Mesenchymal stem cell (in vitro differentiated cells and primary cell): ENCODE measurements at regions not wholly inside any gene's neighbourhood (a gene's known extent, or its start where the extent isn't known, plus 50 kb on each side); places are given as distances from the start of the nearest gene placed in this dataset.
"Not testable (repeated sequence)": the region's sequence is repeated elsewhere in the genome, so short reads cannot be mapped to it uniquely, and the experiment has no call there.

Source experiments
- DNase-seq: peaks from one replicate; pipeline ENCODE4 v3.0.0-alpha.2; 2013
- H2AFZ ChIP-seq: one replicate; pipeline ENCODE4 v1.6.1; 2013; ENCODE audit warnings: low read depth, mild to moderate bottlenecking, control low read depth, inconsistent platforms, low read length, moderate library complexity
- H2AK5ac ChIP-seq: 2 replicates; pipeline ENCODE4 v1.6.1; 2013; ENCODE audit warnings: low read length, moderate library complexity, mild to moderate bottlenecking, inconsistent platforms; ENCODE audit not compliant: severe bottlenecking
- H2BK120ac ChIP-seq: one replicate; pipeline ENCODE4 v1.6.1; 2013; ENCODE audit warnings: low read depth, mild to moderate bottlenecking, inconsistent platforms, low read length, moderate library complexity
- H2BK12ac ChIP-seq, 2 experiments: one replicate each; pipeline ENCODE4 v1.6.1; 2013; ENCODE audit warnings: inconsistent platforms in 2 of 2, low read length in 2 of 2, mild to moderate bottlenecking in 2 of 2, moderate library complexity in 2 of 2, control low read depth in 1 of 2
- H2BK15ac ChIP-seq: one replicate; pipeline ENCODE4 v1.6.1; 2013; ENCODE audit warnings: mild to moderate bottlenecking, low read depth, inconsistent platforms; ENCODE audit not compliant: poor library complexity, severe bottlenecking
- H2BK5ac ChIP-seq: 2 replicates; pipeline ENCODE4 v1.6.1; 2013; ENCODE audit warnings: low read depth, mild to moderate bottlenecking, low read length, control low read depth, inconsistent platforms; ENCODE audit not compliant: poor library complexity, severe bottlenecking
- H3K14ac ChIP-seq, 2 experiments: one replicate each; pipeline ENCODE4 v1.6.1; 2013; ENCODE audit warnings: inconsistent platforms in 2 of 2, low read length in 2 of 2, control low read depth in 1 of 2, mild to moderate bottlenecking in 1 of 2, moderate library complexity in 1 of 2
- H3K18ac ChIP-seq, 2 experiments: one replicate each; pipeline ENCODE4 v1.6.1; 2013; ENCODE audit warnings: inconsistent platforms in 2 of 2, low read length in 2 of 2, control low read depth in 1 of 2, low read depth in 1 of 2, mild to moderate bottlenecking in 1 of 2
- H3K23ac ChIP-seq, 2 experiments: one replicate each; pipeline ENCODE4 v1.6.1; 2013; ENCODE audit warnings: inconsistent platforms in 2 of 2, low read length in 2 of 2, mild to moderate bottlenecking in 2 of 2, moderate library complexity in 2 of 2, control low read depth in 1 of 2
- H3K27ac ChIP-seq: 2 replicates; pipeline ENCODE4 v1.5.1; 2013; ENCODE audit warnings: mild to moderate bottlenecking, moderate library complexity, low read length, control low read depth, inconsistent platforms; ENCODE audit not compliant: poor library complexity, severe bottlenecking
- H3K27me3 ChIP-seq, 2 experiments: 2 replicates each; pipeline versions ENCODE4 v1.6.1 to v1.7.0; 2013; ENCODE audit warnings: low read length in 2 of 2, mild to moderate bottlenecking in 2 of 2, moderate library complexity in 2 of 2, control low read depth in 1 of 2, inconsistent platforms in 1 of 2; ENCODE audit not compliant: control insufficient read depth in 1 of 2, insufficient read depth in 1 of 2
- H3K36me3 ChIP-seq, 2 experiments: 2 replicates each; pipeline versions ENCODE4 v1.6.1 to v1.7.0; 2013; ENCODE audit warnings: low read length in 2 of 2, control low read depth in 1 of 2, inconsistent platforms in 1 of 2, low read depth in 1 of 2, mild to moderate bottlenecking in 1 of 2; ENCODE audit not compliant: insufficient read depth in 2 of 2, control insufficient read depth in 1 of 2
- H3K4ac ChIP-seq, 2 experiments: one replicate each; pipeline ENCODE4 v1.6.1; 2013; ENCODE audit warnings: inconsistent platforms in 2 of 2, low read length in 2 of 2, mild to moderate bottlenecking in 2 of 2, moderate library complexity in 2 of 2, control low read depth in 1 of 2, low read depth in 1 of 2
- H3K4me1 ChIP-seq: 2 replicates; pipeline ENCODE4 v1.6.1; 2013; ENCODE audit warnings: low read depth, low read length, control low read depth; ENCODE audit not compliant: control insufficient read depth, insufficient read depth
- H3K4me2 ChIP-seq: 2 replicates; pipeline ENCODE4 v1.6.1; 2013; ENCODE audit warnings: low read length, mild to moderate bottlenecking, inconsistent platforms; ENCODE audit not compliant: poor library complexity, severe bottlenecking
- H3K4me3 ChIP-seq, 2 experiments: 2 replicates each; pipeline versions ENCODE4 v1.5.1 to v1.7.0; 2013; ENCODE audit warnings: low read length in 2 of 2, mild to moderate bottlenecking in 2 of 2, control low read depth in 1 of 2, low read depth in 1 of 2; ENCODE audit not compliant: insufficient read depth in 1 of 2
- H3K79me1 ChIP-seq: replicated peaks from 2 replicates; pipeline ENCODE4 v1.6.1; 2013; ENCODE audit warnings: mild to moderate bottlenecking, control low read depth, low read length, inconsistent platforms; ENCODE audit not compliant: poor library complexity, severe bottlenecking
- H3K9ac ChIP-seq: 2 replicates; pipeline ENCODE4 v1.7.0; 2013; ENCODE audit warnings: mild to moderate bottlenecking, low read length, moderate library complexity
- H3K9me3 ChIP-seq: 2 replicates; pipeline ENCODE4 v1.7.0; 2013; ENCODE audit warnings: mild to moderate bottlenecking, low read length; ENCODE audit not compliant: control insufficient read depth
- H4K8ac ChIP-seq: one replicate; pipeline ENCODE4 v1.6.1; 2013; ENCODE audit warnings: inconsistent platforms, mild to moderate bottlenecking, low read length, moderate library complexity
- H4K91ac ChIP-seq: one replicate; pipeline ENCODE4 v1.6.1; 2013; ENCODE audit warnings: mild to moderate bottlenecking, low read length, inconsistent platforms
- WGBS: methylation state at CpG from one replicate; pipeline ENCODE4 v1.1.7; 2013; ENCODE audit warnings: mixed read lengths; 5-methylcytosine and 5-hydroxymethylcytosine counted together

GRCh38 chr5:9761706-9762105, 131.6 kb upstream of the TAS2R1 start:
- Histone ChIP-seq H2AFZ (no peak overlapping the region), H3K27ac (no peak overlapping the region), H3K4me3 (no peak overlapping the region), H2BK120ac (no peak overlapping the region), H3K14ac (no peak overlapping the region), H3K79me1 (no peaks in the 10 kb centered on the region), H3K23ac (no peak overlapping the region), H2AK5ac (no peak overlapping the region), H4K8ac (no peak overlapping the region), H3K36me3 (no peaks in the 10 kb centered on the region), H3K18ac (no peak overlapping the region), H2BK12ac (no peak overlapping the region), H3K4me1 (no peaks in the 10 kb centered on the region), H3K9me3 (no peaks in the 10 kb centered on the region), H4K91ac (no peak overlapping the region), H2BK5ac (no peak overlapping the region), H3K4me2 (no peak overlapping the region), H3K4ac (no peak overlapping the region), H3K27me3 (no peaks in the 10 kb centered on the region), H2BK15ac (no peak overlapping the region), H3K9ac (no peak overlapping the region)
- WGBS, result 82% methylated on average over 4 of the region's 4 CpGs
- DNase-seq, result no peak

GRCh38 chr5:9752670-9753069, 122.5 kb upstream of the TAS2R1 start:
- not testable (repeated sequence) for H3K79me1 ChIP-seq, H3K4me3 ChIP-seq, H2BK12ac ChIP-seq, H3K4ac ChIP-seq, H3K9me3 ChIP-seq, H3K36me3 ChIP-seq, H3K4me2 ChIP-seq, H3K27me3 ChIP-seq, H2BK15ac ChIP-seq, H3K27ac ChIP-seq, H2AFZ ChIP-seq, H3K23ac ChIP-seq, H4K8ac ChIP-seq, H2BK5ac ChIP-seq, H3K9ac ChIP-seq, H2AK5ac ChIP-seq, H3K18ac ChIP-seq, H3K4me1 ChIP-seq, H3K14ac ChIP-seq, DNase-seq, H4K91ac ChIP-seq, H2BK120ac ChIP-seq
- WGBS, result 100% methylated on average over 1 of the region's 5 CpGs

GRCh38 chr5:9743507-9743906, 113.4 kb upstream of the TAS2R1 start:
- H2BK120ac ChIP-seq, result no peak overlapping the region
- H3K27me3 ChIP-seq, result peaks cover 0 to 2% of the 10 kb centered on the region in 2 experiments
- no peak overlapping the region for H3K9ac ChIP-seq
- no peak overlapping the region for H2BK15ac ChIP-seq
- WGBS, result no CpG with 5 or more reads among the region's 3 CpGs
- H3K4me1 ChIP-seq, result no peaks in the 10 kb centered on the region
- no peak overlapping the region for H4K91ac ChIP-seq
- no peak overlapping the region for H3K18ac ChIP-seq
- no peak overlapping the region for H4K8ac ChIP-seq
- no peak overlapping the region for H2BK5ac ChIP-seq
- no peak overlapping the region for H3K4me2 ChIP-seq
- no peak overlapping the region for H3K14ac ChIP-seq
- no peak overlapping the region for H3K27ac ChIP-seq
- H3K4me3 ChIP-seq, result no peak overlapping the region
- no peak overlapping the region for H3K23ac ChIP-seq
- no peaks in the 10 kb centered on the region for H3K9me3 ChIP-seq
- no peaks in the 10 kb centered on the region for H3K79me1 ChIP-seq
- no peaks in the 10 kb centered on the region for H3K36me3 ChIP-seq
- no peak for DNase-seq
- H2AFZ ChIP-seq, result no peak overlapping the region
- no peak overlapping the region for H3K4ac ChIP-seq
- no peak overlapping the region for H2BK12ac ChIP-seq
- no peak overlapping the region for H2AK5ac ChIP-seq

- H2BK12ac ChIP-seq, result no peak overlapping the region
- H3K14ac ChIP-seq, result no peak overlapping the region
- H2BK120ac ChIP-seq, result no peak overlapping the region
- H3K27me3 ChIP-seq, result no peaks in the 10 kb centered on the region
- H3K27ac ChIP-seq, result no peak overlapping the region
- H3K4me3 ChIP-seq, result no peak overlapping the region
- no peak overlapping the region for H4K8ac ChIP-seq
- H3K9ac ChIP-seq, result no peak overlapping the region
- no peaks in the 10 kb centered on the region for H3K9me3 ChIP-seq
- H4K91ac ChIP-seq, result no peak overlapping the region
- H3K79me1 ChIP-seq, result no peaks in the 10 kb centered on the region
- no peak overlapping the region for H2BK5ac ChIP-seq
- H3K18ac ChIP-seq, result no peak overlapping the region
- no peak overlapping the region for H3K23ac ChIP-seq
- no peak overlapping the region for H3K4me2 ChIP-seq
- H2AFZ ChIP-seq, result no peak overlapping the region
- H2BK15ac ChIP-seq, result no peak overlapping the region
- H3K4ac ChIP-seq, result no peak overlapping the region
- no peaks in the 10 kb centered on the region for H3K36me3 ChIP-seq
- no peak for DNase-seq
- WGBS, result 100% methylated on average over 1 of the region's 1 CpG
- no peak overlapping the region for H2AK5ac ChIP-seq
- H3K4me1 ChIP-seq, result no peaks in the 10 kb centered on the region
Measured at GRCh38 chr5:9742848-9743247, 112.7 kb upstream of the TAS2R1 start.
